ENCODE measurements at regions not wholly inside any gene's neighbourhood (a gene's known extent, or its start where the extent isn't known, plus 50 kb on each side); places are given as distances from the start of the nearest gene placed in this dataset.
"Not testable (repeated sequence)": the region's sequence is repeated elsewhere in the genome, so short reads cannot be mapped to it uniquely, and the experiment has no call there.

DNA sequence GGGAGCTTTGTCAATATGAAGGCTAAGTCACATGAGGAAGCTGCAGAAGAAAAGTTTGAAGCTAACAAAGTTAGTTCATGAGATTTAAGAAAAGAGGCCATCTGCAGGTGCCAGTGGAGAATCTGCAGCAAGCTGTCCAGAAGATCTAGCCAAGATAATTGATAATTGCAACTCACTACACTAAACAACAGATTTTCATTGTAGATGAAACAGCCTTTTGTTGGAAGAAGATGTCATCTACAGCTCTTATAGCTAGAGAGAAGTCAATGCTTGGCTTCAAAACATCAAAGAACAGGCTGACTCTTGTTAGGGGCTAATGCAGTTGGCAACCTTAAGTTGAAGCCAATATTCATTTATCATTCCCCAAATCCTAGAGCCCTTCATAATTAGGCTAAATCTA is 83.7 kb downstream of the RIN2 start:
- TF ChIP-seq, protein P1, sequence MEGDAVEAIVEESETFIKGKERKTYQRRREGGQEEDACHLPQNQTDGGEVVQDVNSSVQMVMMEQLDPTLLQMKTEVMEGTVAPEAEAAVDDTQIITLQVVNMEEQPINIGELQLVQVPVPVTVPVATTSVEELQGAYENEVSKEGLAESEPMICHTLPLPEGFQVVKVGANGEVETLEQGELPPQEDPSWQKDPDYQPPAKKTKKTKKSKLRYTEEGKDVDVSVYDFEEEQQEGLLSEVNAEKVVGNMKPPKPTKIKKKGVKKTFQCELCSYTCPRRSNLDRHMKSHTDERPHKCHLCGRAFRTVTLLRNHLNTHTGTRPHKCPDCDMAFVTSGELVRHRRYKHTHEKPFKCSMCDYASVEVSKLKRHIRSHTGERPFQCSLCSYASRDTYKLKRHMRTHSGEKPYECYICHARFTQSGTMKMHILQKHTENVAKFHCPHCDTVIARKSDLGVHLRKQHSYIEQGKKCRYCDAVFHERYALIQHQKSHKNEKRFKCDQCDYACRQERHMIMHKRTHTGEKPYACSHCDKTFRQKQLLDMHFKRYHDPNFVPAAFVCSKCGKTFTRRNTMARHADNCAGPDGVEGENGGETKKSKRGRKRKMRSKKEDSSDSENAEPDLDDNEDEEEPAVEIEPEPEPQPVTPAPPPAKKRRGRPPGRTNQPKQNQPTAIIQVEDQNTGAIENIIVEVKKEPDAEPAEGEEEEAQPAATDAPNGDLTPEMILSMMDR (IDR thresholded peaks at IDR 0.05; ENCODE audit: low read depth, low read length), result no peak
- no peak for DNase-seq (ENCODE audit: extremely low read depth, low read depth)

DNA sequence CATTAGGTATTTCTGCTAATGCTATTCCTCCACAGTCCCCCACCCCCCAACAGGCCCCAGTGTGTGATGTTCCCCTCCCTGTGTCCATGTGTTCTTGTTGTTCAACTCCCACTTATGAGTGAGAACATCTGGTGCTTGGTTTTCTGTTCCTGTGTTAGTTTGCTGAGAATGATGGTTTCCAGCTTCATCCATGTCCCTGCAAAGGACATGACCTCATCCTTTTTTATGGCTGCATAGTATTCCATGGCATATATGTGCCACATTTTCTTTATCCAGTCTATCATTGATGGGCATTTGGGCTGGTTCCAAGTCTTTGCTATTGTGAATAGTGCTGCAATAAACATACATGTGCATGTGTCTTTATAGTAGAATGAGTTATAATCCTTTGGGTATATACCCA is 86.8 kb downstream of the RIN2 start:
- not testable (repeated sequence) for DNase-seq (ENCODE audit: extremely low read depth, low read depth)

DNA sequence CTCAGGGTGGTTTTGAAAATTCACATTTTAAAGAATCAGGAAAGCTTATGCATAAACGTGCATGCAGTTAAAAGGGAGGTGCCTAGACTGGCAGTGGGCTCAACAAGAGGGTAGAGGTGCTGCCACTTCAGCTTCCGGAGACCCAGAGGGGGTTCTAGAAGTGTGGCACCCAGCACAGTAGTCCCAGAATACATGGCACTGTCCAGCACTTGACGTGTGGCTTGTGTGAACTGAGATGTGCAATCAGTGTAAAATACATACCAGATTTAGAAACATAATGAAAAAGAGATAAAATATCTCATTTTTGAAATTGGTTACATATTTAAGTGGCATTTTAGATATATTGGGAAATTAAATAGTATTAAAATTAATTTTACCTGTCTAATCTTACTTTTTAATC is 89.3 kb downstream of the RIN2 start:
- TF ChIP-seq, protein P1 (IDR thresholded peaks at IDR 0.05; ENCODE audit: low read depth, low read length), result no peak
- DNase-seq (ENCODE audit: extremely low read depth, low read depth), result no peak

DNA sequence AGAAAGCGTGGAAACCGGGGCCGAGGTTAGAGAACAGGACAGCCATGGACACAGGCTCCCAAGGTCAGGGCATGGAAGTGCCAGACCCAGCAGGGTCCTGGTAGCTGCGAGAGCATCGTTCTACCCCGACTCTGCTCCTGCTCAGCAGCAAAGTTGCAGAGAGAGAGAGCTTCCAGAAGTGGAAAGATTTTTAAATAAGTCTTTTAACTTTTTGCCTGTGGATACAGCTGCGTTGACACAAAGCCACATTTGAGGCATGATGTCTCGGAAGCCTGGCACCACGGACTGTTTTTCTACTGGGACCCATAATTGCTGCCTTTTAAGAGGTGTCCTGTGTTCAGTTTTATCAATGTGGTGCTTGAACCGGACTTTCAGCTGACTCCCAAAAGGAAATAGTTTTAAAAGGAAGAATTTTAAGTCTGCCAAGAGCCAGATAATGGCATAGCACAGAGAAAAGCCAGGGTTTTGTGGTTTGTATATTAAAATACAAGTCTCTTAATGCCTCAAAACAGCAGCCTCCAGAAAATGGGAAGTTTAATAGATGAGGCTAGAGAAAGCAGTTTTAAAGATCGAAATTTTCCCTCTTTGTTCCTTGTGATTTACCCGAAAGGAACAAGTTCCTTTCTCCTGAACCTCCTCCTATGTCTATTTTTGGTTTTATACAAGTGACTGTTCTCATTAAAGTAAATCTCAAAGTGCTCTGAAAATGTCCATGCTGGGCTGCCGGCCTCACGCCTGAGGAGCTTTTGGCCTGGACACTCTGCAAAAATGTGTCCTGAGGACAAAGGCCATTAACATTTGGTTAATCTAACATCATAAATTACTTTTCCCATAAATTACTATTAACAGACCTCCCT is 91.5 kb downstream of the RIN2 start:
- TF ChIP-seq, protein P1 (IDR thresholded peaks at IDR 0.05; ENCODE audit: low read depth, low read length), result no peak
- no peak for DNase-seq (ENCODE audit: extremely low read depth, low read depth)

DNA sequence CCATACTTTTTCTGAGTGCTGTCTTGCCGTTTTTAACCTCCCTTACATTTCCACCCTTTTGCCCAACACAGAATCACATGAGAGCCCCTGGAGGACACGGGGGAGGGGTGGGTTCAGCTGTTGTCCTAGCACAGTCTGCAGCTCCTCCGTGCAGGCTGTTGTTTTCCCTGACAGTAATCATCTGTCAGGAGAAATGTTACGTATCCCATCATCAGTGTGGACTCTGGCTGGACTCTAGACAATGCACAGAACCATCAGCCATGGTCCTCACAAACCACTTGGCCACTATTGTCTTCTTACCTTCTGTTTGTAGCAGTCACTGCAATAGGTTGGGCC is 92.1 kb downstream of the RIN2 start:
- no peak for DNase-seq (ENCODE audit: extremely low read depth, low read depth)
- TF ChIP-seq, protein P1 (IDR thresholded peaks at IDR 0.05; ENCODE audit: low read depth, low read length), result no peak

DNA sequence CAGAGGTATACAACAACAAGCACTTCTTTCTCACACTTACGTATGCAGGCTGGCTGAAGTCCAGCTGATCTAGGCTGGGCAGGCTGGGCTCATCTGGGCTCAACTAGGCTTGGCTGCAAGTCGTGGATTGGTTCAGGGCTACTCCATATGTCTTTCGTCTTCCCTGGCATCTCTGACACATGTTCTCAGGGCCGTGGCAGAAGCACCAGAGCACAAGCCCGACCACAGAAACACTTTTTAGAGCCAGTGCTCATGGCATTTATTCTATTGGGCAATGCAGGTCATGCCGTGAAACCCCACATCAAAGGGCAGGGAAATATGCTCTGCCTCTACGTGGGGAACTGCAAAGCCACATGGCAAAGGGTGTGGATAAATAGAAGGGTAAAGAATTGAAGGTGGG is 93.8 kb downstream of the RIN2 start:
- TF ChIP-seq, protein P1 (IDR thresholded peaks at IDR 0.05; ENCODE audit: low read depth, low read length), result no peak
- no peak for DNase-seq (ENCODE audit: extremely low read depth, low read depth)

DNA sequence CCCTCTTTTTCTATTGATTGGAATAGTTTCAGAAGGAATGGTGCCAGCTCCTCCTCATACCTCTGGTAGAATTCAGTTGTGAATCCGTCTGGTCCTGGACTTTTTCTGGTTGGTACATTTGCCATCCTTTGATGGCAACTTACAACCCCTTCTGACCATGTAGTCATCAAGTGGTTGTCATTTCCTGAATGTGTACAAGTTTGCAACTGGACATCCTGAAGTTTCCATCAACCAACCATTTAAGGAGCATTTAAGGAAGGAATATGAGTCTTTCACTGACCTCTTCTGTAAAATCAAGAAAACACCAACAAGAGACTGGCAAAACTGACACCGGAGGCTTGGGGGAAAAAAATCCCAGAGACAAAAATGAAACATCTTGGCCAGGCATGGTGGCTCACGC is 97.4 kb downstream of the RIN2 start:
- TF ChIP-seq, protein P1 (IDR thresholded peaks at IDR 0.05; ENCODE audit: low read depth, low read length), result no peak
- DNase-seq (ENCODE audit: extremely low read depth, low read depth), result no peak
